ENCODE measurements at regions not wholly inside any gene's neighbourhood (a gene's known extent, or its start where the extent isn't known, plus 50 kb on each side); places are given as distances from the start of the nearest gene placed in this dataset.

GRCh38 chr11:70851308-70851707 lies 401.1 kb downstream of the SHANK2 start:
- Histone ChIP-seq H3K4me3 (ENCODE audit: low read depth, low read length) (no peak overlapping the region), H3K27me3 (replicated peaks) (no peaks in the 10 kb centered on the region), H3K27ac (no peak overlapping the region), H3K36me3 (replicated peaks) (no peaks in the 10 kb centered on the region)
- in situ Hi-C loops (cut with HindIII; ENCODE audit: low pct_ligation_motif_present, low sequenced_read_pairs) = no loop called here
- no peak for TF ChIP-seq CTCF (IDR thresholded peaks at IDR 0.05; ENCODE audit: low read depth, low read length, missing control alignments)
- no peak for DNase-seq

GRCh38 chr11:70851907-70852306 lies 400.5 kb downstream of the SHANK2 start:
- Histone ChIP-seq H3K36me3 (replicated peaks) (no peaks in the 10 kb centered on the region), H3K27ac (no peak overlapping the region), H3K4me3 (ENCODE audit: low read depth, low read length) (no peak overlapping the region), H3K27me3 (replicated peaks) (no peaks in the 10 kb centered on the region)
- in situ Hi-C loops (cut with HindIII; ENCODE audit: low pct_ligation_motif_present, low sequenced_read_pairs) = no loop called here
- no peak for TF ChIP-seq CTCF (IDR thresholded peaks at IDR 0.05; ENCODE audit: low read depth, low read length, missing control alignments)
- DNase-seq = no peak

- no peak for TF ChIP-seq CTCF (IDR thresholded peaks at IDR 0.05; ENCODE audit: low read depth, low read length, missing control alignments)
- no peaks in the 10 kb centered on the region for H3K36me3 ChIP-seq (replicated peaks)
- H3K27ac ChIP-seq = no peak overlapping the region
- in situ Hi-C loops (cut with HindIII; ENCODE audit: low pct_ligation_motif_present, low sequenced_read_pairs) = no loop called here
- no peak overlapping the region for H3K4me3 ChIP-seq (ENCODE audit: low read depth, low read length)
- no peak for DNase-seq
- no peaks in the 10 kb centered on the region for H3K27me3 ChIP-seq (replicated peaks)
Measured at GRCh38 chr11:70853068-70853769, 399.2 kb downstream of the SHANK2 start.

GRCh38 chr11:70853770-70854108 lies 398.6 kb downstream of the SHANK2 start:
- no peak for TF ChIP-seq CTCF (IDR thresholded peaks at IDR 0.05; ENCODE audit: low read depth, low read length, missing control alignments)
- DNase-seq = no peak
- in situ Hi-C loops (cut with HindIII; ENCODE audit: low pct_ligation_motif_present, low sequenced_read_pairs) = no loop called here
- Histone ChIP-seq H3K27ac (no peak overlapping the region), H3K36me3 (replicated peaks) (no peaks in the 10 kb centered on the region), H3K4me3 (ENCODE audit: low read depth, low read length) (no peak overlapping the region), H3K27me3 (replicated peaks) (no peaks in the 10 kb centered on the region)

- H3K4me3 ChIP-seq (ENCODE audit: low read depth, low read length) = no peak overlapping the region
- no peak for TF ChIP-seq CTCF (IDR thresholded peaks at IDR 0.05; ENCODE audit: low read depth, low read length, missing control alignments)
- in situ Hi-C loops (cut with HindIII; ENCODE audit: low pct_ligation_motif_present, low sequenced_read_pairs) = no loop called here
- H3K27me3 ChIP-seq (replicated peaks) = no peaks in the 10 kb centered on the region
- no peaks in the 10 kb centered on the region for H3K36me3 ChIP-seq (replicated peaks)
- no peak for DNase-seq
- no peak overlapping the region for H3K27ac ChIP-seq
Measured at GRCh38 chr11:70854201-70854600, 398.2 kb downstream of the SHANK2 start.
